ENCODE measurements at regions not wholly inside any gene's neighbourhood (a gene's known extent, or its start where the extent isn't known, plus 50 kb on each side); places are given as distances from the start of the nearest gene placed in this dataset.

DNA sequence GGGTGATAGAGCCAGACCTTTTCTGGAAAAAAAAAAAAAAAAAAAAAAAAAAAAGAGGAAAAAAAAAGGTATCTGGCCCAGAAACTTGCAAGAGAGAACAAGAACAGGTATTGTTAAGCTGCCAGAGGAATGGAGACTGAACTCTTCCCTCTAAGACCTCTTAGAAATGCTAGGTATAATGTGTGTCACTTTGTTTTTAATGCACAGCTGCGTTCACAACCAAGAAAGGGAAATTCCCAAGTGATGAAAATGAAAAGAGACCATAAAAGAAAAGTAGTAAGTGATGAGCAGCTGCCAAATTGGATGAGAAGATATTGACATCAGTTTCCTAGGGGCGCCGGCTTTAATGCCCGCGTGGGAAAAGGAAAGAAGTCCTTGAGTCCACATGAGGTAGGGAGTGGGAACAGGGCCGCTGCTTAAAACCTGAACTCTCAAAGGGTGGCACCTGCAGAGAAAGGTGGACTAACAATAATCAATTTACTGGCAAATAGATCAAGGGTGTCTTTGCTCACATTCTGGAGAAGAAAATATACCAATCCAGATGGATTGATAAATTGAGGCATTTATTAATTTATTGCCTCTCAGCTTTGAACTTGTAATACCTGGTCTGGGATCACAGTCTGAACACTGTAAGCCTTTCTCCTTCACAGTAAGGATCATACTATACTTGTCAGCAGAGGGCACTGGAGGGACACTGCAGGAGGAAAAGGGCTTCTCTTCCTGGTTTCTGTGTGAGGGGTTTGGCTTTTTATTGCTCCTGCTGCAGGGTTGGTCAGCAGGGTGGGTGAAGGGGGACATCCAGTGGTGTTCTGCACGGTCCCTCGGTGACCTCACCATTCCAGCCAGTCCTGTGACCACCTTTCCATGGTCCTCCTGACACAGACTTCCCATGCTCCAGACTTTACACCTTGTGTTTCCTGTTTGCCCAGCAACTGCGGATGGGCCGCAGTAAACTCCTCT lies 131.6 kb downstream of the AQP9 start:
- peak; percentile 56 for DNase-seq (ENCODE audit: insufficient read length, low spot score)
- FAIRE-seq: peak; percentile 31

DNA sequence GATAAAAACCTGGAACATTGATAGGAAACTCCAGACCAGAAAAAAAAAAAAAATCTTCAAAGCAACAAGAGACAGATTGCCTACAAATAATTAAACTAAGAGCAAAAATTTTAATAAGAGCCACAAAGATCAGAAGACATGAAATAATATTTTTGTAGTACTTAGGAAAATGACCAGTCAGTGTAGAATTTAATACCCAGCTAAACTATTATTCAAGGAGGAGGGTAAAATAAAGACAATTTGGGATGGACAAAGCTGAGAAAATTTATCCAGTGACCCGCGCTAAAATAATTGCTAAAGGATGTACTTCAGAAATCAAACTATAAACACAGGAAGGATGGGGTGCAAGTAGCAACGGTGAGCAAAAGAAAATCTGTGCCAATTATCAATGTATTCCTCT lies 133.2 kb downstream of the AQP9 start:
- DNase-seq (ENCODE audit: insufficient read length, low spot score) (no peak), FAIRE-seq (no peak)

DNA sequence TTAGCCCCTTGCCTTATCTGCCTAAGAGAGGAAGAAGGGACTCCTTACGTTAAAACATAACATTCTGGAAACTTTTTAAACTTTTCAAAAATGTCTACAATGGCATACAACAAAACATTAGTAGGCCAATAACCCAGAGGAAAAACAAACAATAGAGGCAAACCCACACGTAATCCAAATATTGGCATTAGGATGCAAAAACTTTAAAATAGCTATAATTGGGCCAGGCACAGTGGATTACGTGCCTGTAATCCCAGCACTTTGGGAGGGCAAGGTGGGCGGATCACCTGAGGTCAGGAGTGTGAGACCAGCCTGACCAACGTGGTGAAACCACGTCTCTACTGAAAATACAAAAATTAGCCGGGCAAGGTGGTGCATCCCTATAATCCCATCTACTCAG lies 134.9 kb downstream of the AQP9 start:
- no peak for DNase-seq (ENCODE audit: insufficient read length, low spot score)
- FAIRE-seq: no peak

DNA sequence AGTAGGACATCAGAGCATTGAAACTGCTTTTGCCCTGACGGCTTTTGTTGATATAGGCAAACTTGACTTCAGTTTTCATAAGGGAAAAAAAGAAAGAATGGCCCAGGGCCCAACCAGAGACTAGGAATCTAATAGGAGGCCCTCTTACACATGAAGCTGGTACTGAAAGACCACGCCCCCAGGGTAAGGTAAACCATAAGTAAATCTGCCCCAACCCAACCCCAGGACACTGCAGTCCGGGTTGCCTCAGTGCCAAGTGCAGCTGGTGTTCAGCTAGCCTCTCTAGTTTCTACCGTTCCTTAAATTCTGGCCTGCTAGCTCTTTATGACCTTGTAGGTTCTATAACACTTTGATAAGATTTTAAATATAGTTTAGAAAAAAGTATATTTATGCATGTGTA lies 136.7 kb downstream of the AQP9 start:
- DNase-seq (ENCODE audit: insufficient read length, low spot score) (no peak), FAIRE-seq (no peak)

DNA sequence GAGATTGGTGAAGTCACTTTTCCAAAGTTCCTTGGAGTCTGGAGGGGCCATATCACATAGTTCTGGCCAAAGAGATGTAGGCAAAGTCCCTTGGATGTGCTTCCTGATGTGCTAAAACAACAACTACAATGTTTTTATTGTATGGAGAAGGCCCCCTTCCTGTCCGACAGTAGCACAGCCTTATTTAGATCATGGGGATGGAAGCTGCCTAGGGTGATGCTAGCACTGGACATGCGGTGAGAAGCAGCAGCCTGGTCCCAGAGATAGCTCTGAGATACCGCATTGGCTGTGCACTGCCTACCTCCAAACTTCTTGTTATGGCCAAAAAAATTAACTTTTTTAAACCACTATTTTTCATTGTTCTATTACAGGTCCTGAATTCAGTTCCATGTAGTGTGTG lies 137.6 kb downstream of the AQP9 start:
- no peak for DNase-seq (ENCODE audit: insufficient read length, low spot score)
- FAIRE-seq: no peak

DNA sequence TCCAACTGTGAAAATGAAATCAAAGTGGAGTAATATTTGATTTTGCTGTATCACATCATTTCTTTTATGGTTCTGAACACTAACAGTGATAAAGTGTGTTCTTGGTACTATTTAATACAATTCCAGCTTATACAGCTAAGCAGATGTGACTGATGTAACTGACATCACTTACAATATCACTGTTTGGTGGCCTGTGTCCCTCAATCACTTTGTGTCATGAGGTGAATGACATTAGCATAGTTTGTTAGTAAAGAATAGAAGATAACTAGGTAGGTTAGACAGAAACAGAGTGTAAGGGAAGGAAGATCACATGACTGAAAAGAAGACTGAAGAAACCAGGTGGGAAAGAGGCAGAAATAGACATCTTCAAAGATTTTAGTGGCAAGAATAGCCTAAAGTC lies 138.7 kb downstream of the AQP9 start:
- FAIRE-seq: no peak
- no peak for DNase-seq (ENCODE audit: insufficient read length, low spot score)

DNA sequence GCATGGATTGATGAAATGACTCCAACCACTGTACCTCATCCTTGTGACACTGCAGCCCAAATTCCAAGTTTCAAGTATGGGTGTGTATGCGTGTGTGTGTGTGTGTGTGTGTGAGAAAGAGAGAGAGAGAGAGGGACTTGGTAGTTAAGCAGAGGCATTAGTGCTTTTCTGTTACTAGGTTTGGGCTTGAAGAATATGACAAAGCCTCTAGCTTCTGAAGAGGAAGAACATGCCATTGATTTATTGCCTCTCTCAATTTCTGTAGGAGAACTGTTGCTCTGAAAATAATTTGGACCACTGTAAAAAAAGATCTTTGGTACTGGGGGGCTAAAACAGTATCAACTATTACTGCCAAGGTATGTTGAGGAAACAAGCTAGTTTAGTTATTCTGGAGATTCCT lies 139.2 kb downstream of the AQP9 start:
- no peak for DNase-seq (ENCODE audit: insufficient read length, low spot score)
- no peak for FAIRE-seq

DNA sequence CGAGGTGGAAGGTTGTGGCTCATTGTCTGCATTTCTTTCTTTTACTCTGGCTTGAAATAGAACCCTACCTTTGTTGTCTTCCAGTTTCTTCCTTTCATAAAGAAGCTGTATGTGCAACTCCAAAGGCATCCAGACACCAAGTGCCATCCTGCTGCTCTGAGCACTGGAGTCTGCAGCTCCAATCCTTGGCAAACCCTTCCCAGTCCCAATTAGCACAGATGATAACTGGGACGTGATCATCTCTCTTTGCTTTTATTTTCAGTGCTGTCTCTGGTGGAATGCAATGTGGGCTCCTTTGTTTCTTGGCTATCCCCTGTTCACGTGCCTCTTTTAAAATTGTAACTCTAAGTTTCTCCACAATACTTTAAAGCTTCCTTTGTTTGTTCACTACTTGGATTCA lies 140.9 kb downstream of the AQP9 start:
- FAIRE-seq (no peak), DNase-seq (ENCODE audit: insufficient read length, low spot score) (no peak)

DNA sequence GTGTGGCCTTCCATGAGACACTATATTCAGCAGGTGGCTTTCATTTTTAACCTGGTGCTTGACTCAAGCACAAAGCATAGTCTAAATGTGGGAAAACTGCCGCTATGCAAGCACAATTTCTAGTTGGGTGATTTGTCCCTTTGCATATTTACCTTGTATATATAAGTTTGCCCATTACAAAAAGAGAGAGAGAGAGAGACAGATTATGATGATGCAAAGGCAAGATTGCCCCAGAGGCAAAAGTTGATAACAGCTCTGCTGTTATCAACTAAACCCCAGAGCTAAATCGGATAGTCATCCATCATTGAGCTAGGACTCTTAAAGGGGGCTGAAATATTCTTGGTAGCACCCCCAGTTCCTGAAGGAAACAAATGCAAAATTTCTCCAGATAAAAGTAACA lies 141.5 kb downstream of the AQP9 start:
- no peak for FAIRE-seq

DNA sequence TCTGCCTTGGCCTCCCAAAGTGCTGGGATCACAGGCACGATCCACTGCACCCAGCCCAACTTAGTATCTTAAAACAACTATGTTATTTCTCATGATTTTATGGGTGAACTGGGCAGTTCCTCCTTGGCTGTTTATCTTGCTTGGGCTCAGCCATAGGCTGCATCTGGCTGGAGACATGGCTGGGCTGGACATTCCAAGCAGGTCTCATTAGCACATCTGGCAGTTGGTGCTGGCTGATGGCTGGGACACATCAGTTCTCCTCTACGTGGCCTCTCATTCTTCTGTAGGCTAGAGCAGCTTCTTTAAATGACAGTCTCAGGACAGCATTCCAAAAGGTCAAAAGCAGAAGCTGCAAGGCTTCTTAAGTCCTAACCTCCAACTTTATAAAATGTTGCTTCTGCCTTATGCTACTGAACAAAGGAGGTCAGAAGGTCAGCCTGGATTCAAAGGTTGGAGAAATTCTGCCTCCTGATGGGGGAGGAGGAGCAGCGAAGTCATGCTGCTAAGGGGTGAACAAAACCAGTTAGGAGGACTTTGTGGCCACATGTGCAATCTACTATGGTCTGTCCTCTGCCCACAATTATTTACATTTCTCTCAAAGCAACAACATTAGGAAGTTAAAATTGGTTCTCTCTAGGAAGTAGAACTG lies 144.0 kb downstream of the AQP9 start:
- FAIRE-seq (no peak), DNase-seq (ENCODE audit: insufficient read length, low spot score) (no peak)

More for the DNA sequence above, 141.5 kb downstream of the AQP9 start:
- DNase-seq (ENCODE audit: insufficient read length, low spot score): no peak

DNA sequence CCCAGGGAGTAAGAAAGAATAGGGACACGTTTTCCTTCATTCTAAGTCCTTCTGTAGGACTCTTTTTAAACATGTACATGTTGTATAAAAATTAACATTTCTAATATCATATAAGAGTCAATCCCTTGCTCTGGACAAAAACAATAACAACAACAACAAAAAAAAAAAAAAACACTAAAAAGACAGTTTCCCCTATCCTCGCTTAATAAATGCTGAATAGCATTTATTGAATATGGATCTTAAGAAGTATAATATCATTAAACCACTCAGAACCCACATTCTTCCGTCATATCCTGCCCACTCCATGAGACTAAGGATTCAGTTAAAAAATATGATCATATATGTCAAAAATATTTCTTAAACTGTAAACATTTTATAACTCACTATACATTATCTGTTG lies 145.1 kb downstream of the AQP9 start:
- DNase-seq (ENCODE audit: insufficient read length, low spot score) (no peak), FAIRE-seq (no peak)

DNA sequence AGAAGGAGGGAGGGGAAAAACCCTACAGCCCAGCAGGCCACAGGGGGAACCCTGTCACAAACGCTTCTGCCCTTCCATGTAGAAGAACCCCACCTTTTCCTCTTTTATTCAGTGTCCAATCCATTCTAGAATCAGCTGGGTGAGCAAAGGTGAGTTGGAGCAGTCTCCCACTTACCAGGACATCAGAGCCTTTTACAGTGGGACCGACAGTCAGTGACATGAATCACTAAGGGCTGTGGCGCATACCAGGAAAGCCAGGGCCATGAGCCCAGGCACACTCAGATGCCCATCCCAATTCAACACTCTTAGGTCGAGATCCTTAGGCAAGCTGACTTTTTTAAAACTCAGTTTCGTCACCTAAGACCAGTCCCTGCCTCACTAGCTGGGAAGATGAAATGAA lies 146.1 kb downstream of the AQP9 start:
- DNase-seq (ENCODE audit: insufficient read length, low spot score) (no peak), FAIRE-seq (no peak)

DNA sequence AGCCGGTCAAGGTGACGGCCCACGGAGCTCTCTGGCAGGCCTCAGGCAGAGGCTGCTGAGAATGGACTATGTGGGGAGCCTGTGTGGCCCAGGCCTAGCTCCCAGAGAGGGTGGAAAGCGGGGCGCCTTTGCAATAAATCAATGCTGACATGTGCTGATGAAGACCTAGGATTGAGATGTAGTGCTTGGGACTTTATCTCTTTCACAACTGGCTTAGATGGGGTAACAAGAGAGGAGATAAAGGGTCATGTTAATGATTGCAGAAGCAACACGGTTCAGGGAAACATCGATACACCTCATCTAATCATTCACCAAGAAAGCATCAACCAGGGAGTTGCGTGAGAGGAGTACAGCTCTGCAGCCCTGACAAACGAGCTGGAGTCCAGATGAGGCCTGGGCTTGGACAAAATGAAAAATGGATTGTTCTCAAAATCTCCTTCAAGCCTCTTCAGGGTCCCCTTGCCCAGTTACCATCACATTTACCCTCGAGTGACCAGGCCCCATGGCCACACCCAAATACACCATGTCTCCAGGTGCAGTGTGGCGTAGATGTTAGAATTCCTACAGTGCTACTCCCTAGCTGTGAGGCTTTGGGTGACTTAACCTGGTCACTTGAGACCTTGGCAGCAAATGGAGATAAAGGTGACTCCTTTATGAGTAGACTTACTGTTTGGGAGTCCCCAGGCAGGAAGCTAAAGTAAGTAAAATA lies 146.4 kb upstream of the LIPC start:
- DNase-seq (ENCODE audit: insufficient read length, low spot score) (no peak), FAIRE-seq (no peak)

DNA sequence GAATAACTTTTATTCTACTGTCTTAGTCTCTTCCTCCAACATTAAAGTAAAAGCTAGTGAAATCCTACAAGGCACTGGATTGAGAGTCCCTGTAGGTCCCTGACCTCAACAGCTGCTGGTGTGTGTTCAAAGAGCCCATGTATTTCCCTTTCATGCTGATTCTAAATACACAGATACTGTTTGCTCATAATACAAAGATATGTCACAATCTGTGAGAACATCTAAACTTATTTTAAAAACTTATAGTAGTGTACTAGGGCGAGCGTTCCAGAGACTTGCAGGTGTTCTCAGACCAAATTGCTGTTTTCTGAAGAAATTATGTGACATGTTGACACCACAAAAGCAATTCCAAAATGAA lies 145.9 kb upstream of the LIPC start:
- DNase-seq (ENCODE audit: insufficient read length, low spot score) (no peak), FAIRE-seq (no peak)

DNA sequence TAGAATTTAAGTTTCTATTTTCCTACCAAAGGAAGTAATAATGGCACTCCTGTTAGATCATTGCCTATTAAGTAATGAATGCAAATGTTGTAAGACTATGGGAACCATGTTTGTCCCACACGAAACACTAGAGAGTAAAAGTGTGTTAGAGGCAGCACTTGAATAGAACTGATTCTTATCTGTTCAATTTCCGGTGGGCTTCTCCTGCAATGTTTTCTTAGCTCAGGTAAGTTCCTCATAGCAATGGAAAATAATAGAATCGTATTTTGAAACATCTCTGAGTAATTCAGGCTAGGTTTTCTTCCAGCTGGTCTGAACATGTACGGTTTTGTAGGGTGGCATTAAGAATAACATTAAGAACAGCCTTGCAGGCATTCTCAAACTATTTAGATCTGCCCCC lies 145.3 kb upstream of the LIPC start:
- no peak for FAIRE-seq
- DNase-seq (ENCODE audit: insufficient read length, low spot score): no peak

DNA sequence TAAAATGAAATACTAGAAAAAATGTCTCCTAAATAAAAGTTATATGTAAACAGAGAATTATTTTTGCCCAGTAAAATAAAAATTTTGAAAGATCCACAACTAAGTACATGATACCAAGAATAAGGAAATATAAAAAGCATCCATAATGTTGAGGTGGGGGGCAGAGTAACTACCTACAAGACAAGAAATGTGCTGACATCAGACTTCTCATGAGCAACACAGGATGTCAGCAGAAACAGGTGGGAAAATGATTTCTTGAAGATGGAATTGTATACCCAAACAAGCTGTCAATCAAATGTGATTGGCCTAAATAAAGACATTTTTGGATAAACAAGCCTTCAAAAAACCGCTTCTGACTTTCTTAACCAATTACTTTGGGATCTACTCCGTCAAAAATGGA lies 143.9 kb upstream of the LIPC start:
- FAIRE-seq (no peak), DNase-seq (ENCODE audit: insufficient read length, low spot score) (no peak)

DNA sequence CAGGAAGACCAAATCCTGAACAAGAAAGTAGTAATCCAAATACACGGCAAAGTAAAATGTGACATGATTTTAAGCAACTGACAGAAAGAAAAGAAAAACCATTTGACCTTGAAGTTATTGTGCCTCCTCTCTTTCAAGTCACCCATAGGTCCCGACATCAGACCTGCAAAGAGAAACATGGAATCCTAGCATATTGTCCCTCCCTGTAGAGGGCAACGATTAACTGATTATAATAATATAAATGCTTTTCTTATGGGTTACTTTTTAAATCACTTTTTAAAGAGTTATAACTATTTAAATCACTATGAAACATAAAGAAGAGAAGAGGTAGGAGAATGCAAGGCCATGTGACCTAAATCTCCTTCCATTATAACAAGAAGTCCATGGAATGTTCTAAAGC lies 143.2 kb upstream of the LIPC start:
- DNase-seq (ENCODE audit: insufficient read length, low spot score): no peak

DNA sequence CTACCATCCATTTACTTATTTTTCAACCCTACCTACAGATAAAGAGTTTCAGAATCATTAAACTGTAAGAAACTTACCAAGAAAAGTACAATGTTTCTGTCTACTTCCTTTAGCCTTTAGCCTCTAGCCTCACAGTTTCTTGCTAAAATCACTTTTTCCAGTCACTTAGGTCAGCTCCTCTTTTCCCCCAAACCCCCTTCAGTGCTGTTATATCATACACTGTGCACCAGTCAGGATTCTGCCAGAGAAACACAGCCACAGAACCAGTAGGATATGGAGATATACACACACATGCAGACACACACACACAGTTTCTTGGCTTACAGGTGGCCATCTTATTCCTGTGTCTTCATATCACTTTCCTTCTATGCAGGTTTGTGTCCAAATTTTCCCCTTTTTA lies 139.9 kb upstream of the LIPC start:
- FAIRE-seq (no peak), DNase-seq (ENCODE audit: insufficient read length, low spot score) (no peak)

More for the DNA sequence above, 143.2 kb upstream of the LIPC start:
- FAIRE-seq: no peak

DNA sequence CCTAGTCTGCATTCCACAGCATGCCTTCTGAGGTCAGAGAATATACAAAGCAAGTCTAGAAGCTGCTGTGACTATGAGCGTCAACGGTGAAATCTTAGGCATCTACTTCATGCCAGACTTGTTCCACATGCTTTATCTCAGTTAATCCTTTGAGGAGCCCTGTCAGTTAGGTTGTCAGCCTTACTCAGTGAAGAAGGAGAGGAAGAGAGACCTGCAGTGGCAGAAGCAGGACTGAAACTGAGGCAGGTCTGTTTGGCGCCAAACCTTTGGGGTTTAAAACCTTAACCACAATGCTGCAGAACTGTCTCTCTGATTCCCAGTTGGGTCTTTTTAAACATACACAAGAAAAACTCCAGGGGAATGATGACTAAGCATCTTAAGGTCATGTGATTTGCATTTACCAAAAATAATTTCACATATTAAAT lies 139.0 kb upstream of the LIPC start:
- no peak for DNase-seq (ENCODE audit: insufficient read length, low spot score)
- no peak for FAIRE-seq

DNA sequence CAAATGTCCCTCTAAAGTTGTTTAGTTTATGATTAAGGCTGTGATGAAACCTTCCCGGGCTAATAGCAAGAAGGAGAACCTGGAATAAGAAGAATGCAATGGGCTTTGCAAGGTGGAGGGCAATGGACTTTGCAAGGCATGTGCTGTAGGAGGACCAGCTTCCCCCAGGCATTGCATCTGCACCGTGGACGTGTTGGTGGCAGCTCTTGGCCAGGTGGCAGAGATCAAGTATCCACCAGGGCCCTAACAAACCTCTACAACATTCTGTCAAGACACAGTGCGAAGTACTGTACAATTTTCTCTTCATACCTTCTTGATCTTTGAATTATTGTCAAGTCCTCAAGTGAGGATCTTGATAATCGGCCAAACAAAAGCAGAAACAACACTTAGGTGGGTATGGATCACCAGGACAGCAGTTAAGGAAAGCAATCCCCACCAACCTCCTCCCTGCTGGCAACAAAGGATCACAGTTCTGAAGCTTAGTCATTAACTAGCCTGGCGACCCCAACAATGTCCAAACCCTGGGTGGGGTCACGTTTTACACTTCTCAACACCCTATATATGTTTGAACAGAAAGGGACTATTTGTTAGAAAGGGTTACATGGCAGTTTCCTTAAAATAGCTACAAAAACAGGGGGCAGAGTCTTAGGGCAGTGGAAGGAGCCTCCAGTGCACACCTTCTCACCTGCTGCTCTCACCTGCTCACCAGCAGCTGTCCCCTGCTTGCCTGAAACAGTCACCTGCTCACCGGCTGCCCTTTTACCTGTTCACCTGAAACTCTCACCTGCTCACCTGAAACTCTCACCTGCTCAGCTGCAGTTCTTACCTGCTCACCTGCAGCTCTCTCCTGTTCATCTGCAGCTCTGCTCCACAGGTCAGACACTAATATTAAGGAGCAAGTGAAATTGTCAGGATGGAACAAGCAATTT lies 137.9 kb upstream of the LIPC start:
- FAIRE-seq: no peak
- no peak for DNase-seq (ENCODE audit: insufficient read length, low spot score)
